GM18870 (cell line): ENCODE measurements at regions not wholly inside any gene's neighbourhood (a gene's known extent, or its start where the extent isn't known, plus 50 kb on each side); places are given as distances from the start of the nearest gene placed in this dataset.

Experiments used
- ATAC-seq: cut with Tn5 transposase; IDR thresholded peaks from one replicate; pipeline ENCODE4 v1.9.1; 2021; ENCODE audit warnings: moderate library complexity; ENCODE audit not compliant: unreplicated experiment

DNA sequence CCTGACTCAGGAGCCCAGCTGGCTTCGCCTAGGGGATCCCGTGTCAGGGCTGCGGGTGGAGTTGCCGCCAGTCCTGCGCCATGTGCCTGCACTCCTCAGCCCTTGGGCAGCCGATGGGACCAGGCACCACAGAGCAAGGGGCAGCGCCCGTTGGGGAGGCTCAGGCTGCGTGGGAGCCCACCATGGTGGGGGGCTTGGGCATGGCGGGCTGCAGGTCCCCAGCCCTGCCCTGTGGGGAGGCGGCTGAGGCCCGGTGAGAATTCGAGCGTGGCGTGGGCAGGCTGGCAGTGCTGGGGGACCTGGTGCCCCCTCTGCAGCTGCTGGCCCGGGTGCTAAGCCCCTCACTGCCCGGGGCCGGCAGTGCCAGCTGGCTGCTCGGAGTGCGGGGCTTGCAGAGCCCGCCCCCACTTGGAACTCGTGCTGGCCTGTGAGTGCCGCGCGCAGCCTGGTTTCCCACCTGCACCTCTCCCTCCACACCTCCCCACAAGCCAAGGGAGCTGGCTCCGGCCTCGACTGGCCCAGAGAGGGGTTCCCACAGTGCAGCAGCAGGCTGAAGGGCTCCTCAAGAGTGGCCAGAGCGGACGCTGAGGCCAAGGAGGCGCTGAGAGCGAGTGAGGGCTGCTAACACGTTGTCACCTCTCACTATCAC is 135.1 kb upstream of the SEL1L start:
- ATAC-seq: no peak

DNA sequence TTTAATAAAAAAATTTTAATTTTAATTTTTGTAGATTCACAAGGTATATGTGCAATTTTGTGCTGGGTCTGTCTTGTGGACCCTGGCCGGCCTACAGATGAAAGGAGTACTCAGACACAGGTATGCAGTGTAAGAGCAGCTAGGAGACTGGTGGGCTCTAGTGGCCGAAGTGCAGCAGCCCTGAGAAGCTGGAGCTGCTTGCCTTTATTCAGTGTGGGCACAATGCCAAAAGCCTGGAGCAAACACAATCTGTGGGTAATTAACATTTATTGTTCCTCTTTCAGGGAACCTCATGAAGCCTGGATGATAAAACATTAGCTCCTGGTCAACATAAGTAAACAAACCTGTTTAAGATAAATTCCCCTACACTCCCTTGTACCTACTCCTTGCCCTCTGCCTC is 135.7 kb upstream of the SEL1L start:
- no peak for ATAC-seq

DNA sequence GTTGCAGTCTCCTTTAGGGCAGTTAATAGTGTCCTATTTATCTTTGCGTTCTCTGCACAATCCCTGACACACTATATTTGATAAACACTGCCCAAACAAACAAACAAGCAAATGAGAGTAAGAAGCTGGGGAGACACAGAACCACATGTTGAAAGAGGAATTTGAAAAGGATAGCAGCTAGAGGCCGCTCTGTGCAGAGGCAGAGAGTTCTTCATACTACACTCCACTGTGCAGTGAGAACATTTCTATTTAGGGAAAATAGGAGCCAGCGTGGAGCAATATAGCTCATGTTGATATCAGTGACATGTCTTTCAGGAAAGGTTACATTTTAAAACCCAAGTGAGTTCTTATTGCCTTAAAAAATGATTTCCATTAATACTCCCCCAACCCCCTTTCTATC is 140.3 kb upstream of the SEL1L start:
- no peak for ATAC-seq

DNA sequence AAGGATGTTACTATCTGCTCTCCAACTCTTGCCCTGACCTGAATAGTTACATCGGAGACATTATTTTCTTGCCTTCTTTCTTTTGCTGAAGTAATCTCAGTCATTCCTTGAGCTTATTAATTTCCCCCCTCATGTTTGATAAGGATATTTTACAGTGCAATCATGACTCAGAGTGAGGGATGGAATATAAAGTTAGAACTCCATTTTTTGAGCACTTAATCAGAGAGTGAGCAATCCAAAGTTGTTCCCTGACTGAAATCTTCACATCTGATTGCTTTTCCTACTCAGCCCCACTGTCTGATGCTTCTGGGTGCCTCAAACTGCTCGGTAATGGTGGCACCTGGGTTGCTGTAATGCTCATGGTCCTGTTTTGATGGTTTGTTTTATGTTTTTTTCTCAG is 142.7 kb upstream of the SEL1L start:
- no peak for ATAC-seq

DNA sequence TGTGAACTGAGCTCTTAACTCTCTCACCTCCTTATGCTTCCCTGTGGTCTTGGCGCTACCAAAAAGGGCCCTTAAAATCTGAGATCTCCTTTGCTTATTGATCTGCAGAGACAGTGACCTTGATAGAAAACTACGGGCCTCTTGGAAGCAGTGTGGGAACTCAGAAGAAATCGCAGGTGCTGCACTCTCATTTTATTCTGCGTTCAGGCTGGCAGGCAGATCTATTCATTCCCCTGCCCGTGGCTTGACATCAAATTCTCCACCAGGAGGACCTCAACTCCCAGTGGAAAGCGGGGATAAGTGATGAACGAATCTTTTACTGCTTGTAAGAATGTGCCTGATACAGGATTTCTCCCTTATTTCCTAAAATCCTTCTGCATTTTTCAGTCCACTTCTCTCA is 143.2 kb upstream of the SEL1L start:
- ATAC-seq: no peak

DNA sequence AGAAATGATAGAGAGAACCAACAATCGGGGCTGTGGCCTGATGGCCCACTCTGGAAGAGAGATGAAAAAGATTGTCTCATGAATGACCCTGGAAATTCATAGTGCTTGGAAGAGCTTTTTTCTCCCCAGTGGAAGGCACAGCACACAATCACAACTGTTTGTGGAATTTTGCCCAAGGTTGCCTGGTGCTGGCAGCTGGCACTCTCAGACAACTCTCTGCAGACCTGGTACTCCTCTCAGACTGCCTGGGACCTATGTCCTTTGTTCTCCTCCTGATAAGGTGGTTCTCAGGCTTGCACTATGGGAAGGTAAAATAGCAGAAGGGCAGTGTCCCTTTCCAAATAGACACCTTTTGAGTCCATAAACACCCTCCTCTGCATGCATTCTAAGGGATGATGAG is 144.1 kb upstream of the SEL1L start:
- no peak for ATAC-seq

DNA sequence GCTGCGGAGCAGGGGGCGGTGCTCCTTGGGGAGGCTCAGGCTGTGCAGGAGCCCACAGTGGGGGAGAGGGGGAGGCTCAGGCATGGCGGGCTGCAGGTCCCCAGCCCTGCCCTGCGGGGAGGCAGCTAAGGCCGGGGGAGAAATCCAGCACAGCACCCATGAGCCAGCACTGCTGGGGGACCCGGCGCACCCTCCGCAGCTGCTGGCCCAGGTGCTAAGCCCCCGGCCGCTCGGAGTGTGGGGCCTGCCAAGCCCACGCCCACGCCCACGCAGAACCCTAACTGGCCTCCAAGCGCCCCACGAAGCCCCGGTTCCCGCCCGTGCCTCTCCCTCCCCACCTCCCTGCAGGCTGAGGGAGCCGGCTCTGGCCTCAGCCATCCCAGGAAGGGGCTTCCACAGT is 145.6 kb upstream of the SEL1L start:
- no peak for ATAC-seq

DNA sequence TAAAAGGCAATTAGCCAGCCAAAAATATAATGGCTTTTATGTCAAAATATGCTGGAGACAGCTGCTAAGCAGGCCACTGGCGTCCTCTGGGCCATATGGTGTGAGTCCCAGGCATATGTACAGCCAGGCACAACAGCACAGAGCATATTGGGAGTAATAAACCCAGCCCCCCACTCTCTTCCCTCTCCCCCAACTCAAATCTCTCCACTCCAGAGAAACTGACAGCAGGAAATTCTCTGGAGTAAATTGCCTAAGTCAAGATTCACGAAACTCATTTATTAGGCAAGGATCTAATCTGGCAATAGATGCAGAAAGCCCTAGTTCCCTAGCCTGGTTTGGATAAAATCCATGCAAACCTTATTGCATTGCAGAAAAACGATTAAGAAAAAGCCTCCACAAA is 147.9 kb upstream of the SEL1L start:
- no peak for ATAC-seq

DNA sequence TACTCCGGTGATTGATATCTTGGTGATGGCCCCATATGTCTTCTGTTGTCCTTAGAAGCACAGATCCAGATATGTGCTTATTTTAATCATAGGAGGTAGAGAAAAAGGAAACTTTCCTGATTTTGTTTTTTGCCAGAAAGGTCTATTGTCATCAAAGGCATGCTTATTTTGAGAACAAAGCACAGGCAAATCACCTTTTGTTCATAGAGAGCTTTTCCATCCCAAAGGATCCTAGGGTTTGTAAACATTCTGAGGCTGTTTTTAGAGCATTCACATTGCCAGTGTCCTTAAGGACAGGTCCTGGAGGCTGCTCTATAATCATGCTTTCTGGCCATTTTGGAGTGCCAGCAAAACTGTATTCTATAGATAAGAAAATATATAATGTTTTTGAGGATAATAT is 148.5 kb upstream of the SEL1L start:
- no peak for ATAC-seq

DNA sequence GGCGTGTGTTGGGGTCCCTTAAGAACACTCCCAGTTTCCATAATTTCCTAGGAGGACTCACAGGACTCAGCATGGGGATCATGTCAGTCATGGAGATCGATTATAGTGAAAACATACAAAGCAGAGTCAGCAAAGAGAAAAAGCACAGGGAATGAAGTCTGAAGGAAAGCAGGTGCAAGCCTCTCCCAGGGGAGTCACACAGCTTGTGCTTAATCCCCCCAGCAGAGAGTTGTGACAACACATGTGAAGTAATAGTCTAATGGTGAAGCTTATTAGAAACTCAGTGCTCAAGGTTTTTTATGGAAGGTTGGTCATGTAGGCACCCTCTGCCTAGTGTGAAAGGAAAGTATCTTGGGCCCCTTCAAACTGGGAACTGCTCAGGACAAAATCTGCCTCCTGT is 149.0 kb upstream of the SEL1L start:
- no peak for ATAC-seq

DNA sequence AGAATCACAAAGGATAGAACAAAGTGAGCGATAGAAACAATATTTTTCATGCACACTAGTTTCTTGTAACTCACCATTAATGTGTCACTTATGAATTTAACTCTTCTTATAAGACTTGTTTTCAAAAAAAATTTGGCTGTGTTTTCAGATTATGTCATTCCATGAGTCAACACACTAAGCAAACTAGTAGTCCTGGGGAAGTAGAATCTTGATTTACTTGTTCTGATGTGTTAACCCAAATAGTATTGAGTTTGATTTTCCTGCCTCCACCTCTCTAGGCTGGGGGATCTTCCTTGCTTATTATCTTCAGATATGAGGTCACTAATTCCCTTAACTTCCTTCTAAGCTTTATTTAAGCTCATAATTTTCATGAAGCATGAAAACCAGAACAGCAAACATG is 151.0 kb upstream of the SEL1L start:
- ATAC-seq: no peak

DNA sequence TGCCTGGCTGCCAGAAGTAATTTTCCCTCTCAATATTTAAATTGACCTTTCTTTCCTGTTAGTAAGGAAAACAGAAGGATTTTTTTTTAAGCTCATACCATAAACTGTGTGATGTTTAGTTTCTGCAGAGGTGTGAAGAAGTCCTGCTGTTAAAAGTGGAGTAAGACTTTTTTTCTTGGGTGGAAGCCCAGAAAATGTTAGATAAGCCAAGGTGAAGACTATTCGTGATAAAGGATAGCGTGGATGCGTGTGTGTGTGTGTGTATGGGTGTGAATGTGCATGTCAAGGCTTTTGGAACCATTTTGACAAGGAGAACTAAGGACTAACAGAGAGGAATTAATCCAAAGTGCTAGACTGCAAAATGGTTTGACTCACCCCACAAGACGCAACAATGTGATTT is 152.9 kb upstream of the SEL1L start:
- ATAC-seq: no peak

DNA sequence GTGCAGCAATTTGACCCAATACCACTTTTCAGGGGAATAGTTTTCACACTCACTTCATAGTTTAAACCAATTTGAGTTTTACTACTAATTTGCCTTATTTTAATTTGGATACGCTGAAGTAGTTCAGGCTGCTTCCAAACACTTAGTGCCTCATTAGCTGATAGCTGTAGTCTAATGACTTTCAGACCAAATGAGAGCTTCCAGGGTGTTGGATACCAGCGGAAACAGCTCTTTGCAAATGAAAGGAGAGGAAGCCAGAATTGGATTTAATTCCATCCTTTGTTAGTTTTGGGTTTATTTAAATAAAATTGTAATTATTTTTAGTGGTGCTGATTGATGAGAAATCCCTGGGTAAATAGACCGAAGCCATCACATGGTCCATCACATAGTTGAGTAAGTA is 158.3 kb upstream of the SEL1L start:
- ATAC-seq: no peak

DNA sequence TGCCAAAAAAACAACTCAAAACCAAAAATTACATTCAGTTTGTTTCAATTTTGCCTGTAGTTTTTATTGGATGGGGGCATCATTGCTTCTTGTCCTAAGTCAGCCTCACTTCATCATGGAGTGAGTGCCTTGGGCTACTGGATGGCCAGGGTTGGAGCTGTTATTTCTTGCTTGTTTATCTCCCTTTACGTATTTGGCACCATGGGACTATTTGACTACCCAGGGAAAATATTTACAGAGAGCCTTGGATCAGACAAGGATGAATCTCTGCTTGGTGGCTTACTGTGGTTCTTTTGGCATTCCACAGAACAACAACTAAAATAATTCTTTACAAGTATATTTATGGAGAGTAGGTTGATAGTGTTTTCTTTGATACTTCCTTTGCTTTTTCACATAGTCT is 160.8 kb upstream of the SEL1L start:
- no peak for ATAC-seq

DNA sequence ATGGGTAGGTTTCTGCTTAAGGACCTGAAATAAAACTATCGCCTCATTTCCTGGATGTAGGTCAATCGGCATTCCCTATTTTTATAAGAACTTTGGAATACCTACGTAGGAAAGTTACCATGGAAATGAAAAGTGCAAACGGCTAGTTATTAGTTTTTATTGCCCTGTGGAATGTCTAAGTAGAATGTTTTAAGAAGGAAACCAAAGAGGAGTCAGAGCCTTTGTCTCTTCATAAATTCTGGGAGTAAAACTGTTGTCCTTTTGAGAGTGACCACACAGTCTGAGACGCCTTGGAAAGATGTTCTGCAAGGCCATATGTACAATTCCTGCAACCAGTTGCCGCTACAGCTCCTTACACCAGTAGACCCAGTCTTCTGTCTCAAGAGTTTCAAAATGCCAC is 176.0 kb upstream of the SEL1L start:
- ATAC-seq: no peak

DNA sequence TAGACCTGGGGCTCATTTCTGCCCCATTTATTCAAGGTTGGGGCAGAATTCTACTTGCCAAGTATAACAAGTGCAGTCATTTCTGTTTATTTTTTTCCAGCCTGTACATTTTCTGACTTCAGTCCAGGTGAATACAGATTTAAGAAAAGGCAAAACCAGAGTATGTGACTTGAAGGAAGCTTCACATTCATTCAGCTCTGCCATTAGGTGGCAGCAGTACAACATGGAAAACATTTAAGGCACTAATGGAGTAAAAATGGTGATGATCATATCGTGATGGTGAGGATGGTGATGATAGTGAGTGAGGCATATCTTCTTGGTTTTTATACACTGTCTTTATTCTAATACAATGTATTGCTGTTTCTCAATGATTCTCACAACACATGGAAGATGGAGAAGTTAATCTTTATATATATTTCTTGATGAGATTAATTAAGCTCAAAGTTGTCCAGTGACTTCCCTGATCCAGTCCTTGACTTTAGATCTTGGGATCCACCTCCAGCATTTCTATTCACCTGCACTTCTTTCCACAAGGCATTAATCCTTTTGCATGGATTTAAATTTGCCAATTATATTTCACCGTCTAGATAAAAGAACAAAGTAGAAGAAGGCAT is 176.7 kb upstream of the SEL1L start:
- no peak for ATAC-seq

DNA sequence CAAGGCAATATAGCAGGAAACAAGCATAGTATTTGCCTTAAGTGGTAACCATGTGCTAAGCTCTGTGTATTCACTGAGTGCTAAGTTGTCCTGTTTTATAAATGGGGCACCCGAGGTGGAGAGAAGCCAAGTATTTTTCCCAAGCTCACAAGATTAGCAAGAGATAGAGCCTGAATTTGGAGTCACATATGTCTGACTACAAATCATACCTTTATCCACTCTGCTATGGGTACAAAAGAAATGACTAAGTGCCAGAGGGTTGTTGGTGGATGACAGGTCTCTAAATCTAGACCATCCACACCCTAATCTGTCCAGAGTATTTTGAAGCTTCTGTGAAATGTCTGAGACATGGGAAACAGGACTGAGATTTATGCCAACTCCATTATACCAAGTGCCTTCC is 182.1 kb upstream of the SEL1L start:
- ATAC-seq: no peak

DNA sequence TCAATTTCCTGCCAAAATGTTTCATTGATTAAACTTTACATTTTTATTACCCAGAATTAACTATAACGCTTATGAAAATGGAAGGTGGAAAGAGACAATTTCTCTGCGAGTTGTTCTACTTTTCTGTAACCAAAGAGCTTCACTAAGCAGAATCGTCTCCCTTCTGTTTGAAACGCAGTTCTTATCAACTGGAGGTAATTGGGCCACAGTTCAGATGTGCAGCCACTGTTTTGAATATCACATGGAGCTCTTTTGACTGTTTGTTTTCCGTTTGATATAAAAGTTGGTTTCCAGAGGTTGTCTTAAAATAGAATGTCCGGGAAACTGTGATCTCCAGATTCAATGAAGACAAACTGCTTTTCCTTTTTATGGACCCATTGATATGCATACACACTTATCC is 183.3 kb upstream of the SEL1L start:
- no peak for ATAC-seq

DNA sequence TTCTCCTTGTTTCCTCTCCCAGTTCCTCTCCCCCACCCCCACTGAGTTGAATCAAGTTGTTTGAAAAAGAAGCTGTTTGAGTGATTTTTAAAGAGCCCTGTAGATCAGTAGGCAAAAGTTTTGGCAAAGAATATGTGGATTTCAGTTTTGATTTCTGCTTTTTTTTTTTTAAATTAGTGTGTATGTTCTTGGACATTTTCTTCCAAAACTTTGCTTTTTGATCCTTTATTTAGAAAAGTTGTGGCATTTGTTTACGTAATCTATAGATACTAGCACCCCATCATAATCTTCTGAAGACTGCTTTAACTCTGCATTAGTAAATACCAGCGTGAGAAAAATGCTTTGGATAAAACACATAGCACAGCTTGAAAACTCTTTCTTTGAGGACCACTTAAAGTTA is 190.3 kb upstream of the SEL1L start:
- no peak for ATAC-seq

DNA sequence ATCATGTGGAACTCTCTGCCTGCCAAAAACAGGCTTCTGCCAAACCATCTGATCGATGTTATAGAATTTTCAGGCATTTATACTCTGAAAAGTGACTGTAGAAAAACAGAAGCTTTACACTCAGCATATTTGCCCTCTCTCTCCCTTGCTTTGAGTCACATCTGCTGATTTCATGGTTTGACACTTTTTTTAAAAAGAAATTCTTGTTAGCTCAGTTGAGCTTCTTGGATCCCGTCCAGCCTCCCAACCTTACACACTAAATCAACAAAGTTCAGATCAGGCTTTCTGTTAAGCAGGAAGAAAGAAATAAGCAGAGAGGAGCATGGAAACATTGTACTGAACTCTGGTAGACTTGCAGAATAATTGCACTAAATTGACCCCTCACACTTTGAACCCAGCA is 193.6 kb upstream of the SEL1L start:
- no peak for ATAC-seq

DNA sequence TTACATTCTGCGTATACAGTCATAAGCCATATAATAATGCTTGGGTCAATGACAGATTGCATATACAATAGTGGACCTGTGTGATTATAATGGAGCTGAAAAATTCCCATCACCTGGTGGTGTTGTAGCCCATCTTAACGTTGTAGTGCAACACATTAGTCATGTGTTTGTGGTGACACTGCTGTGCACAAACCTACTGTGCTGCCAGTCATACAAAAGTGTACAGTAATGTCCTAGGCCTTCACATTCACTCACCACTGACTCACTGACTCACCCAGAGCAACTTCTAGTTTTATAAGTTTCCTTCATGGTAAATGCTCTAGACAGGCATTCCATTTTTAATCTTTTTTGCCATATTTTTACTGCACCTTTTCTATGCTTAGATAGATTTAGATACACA is 194.8 kb upstream of the SEL1L start:
- ATAC-seq: no peak

DNA sequence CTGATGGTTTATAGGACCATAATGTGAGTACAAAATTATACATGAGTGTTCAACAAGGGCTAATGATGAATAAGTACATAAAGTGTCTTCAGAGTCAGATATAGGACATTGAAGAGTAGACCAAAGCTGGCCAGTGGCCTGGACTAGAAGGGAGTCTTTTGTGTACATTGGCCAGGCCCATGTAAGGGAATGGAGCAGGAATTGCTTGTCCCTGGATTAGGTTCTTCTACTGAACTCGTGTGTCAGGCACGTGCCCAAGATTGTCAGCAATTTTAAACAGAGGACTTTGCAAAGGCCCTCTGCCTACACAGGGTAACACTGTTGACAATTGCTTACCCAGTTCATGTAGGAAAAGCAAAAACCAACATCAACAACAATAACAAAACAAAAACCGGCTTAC is 196.0 kb upstream of the SEL1L start:
- ATAC-seq: no peak

DNA sequence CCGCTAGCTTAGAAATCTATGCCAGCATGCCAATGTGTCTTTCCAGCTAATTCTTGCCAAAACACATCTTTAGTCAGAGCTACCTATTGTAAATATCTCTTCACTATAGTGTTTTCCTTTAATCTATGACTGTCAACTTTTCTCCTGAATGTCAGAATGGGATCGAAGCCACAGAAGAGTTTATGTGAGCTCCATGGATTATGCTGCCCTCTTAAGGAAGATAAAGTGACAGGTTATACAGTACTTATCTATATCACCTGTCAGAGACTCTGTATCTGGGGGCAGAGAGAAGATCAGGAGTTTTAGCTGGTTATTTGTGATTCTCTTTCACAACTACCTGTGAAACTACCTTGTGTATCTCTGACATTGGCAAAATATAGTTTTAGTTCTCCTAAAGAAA is 204.3 kb upstream of the SEL1L start:
- ATAC-seq: no peak
